ENCODE measurements at regions not wholly inside any gene's neighbourhood (a gene's known extent, or its start where the extent isn't known, plus 50 kb on each side); places are given as distances from the start of the nearest gene placed in this dataset.
"Not testable (repeated sequence)": the region's sequence is repeated elsewhere in the genome, so short reads cannot be mapped to it uniquely, and the experiment has no call there.

GRCh38 chr4:138611017-138611416 is 368.9 kb upstream of the SLC7A11 start:
- no peak for DNase-seq

- no peak for DNase-seq
These were observed 367.8 kb upstream of the SLC7A11 start for GRCh38 chr4:138609943-138610350.

GRCh38 chr4:138604556-138604955 is 362.4 kb upstream of the SLC7A11 start:
- no peak for DNase-seq

- DNase-seq = no peak
These were observed 360.5 kb upstream of the SLC7A11 start for GRCh38 chr4:138602664-138603063.

- DNase-seq = no peak
These were observed 357.8 kb upstream of the SLC7A11 start for GRCh38 chr4:138599965-138600364.

GRCh38 chr4:138598226-138598625 is 356.1 kb upstream of the SLC7A11 start:
- DNase-seq = no peak

GRCh38 chr4:138596896-138597295 is 354.7 kb upstream of the SLC7A11 start:
- no peak for DNase-seq

- DNase-seq = no peak
These were observed 353.7 kb upstream of the SLC7A11 start for GRCh38 chr4:138595731-138596460.

GRCh38 chr4:138595171-138595570 is 353.0 kb upstream of the SLC7A11 start:
- DNase-seq = no peak

- no peak for DNase-seq
These were observed 350.6 kb upstream of the SLC7A11 start for GRCh38 chr4:138592796-138593195.

- DNase-seq = no peak
These were observed 349.7 kb upstream of the SLC7A11 start for GRCh38 chr4:138591808-138592207.

GRCh38 chr4:138588501-138588900 is 346.4 kb upstream of the SLC7A11 start:
- no peak for DNase-seq

- no peak for DNase-seq
These were observed 337.0 kb upstream of the SLC7A11 start for GRCh38 chr4:138579146-138579545.

GRCh38 chr4:138577826-138578225 is 335.7 kb upstream of the SLC7A11 start:
- not testable (repeated sequence) for DNase-seq

- no peak for DNase-seq
These were observed 335.0 kb upstream of the SLC7A11 start for GRCh38 chr4:138577145-138577544.

GRCh38 chr4:138576684-138577083 is 334.5 kb upstream of the SLC7A11 start:
- DNase-seq = no peak

GRCh38 chr4:138573246-138573645 is 331.1 kb upstream of the SLC7A11 start:
- DNase-seq = no peak

- no peak for DNase-seq
These were observed 329.9 kb upstream of the SLC7A11 start for GRCh38 chr4:138572007-138572406.

GRCh38 chr4:138567696-138568095 is 325.5 kb upstream of the SLC7A11 start:
- DNase-seq = no peak

GRCh38 chr4:138565576-138565975 is 323.4 kb upstream of the SLC7A11 start:
- no peak for DNase-seq

- DNase-seq = no peak
These were observed 320.4 kb upstream of the SLC7A11 start for GRCh38 chr4:138562544-138562991.

GRCh38 chr4:138561906-138562305 is 319.8 kb upstream of the SLC7A11 start:
- DNase-seq = no peak

- DNase-seq = no peak
These were observed 319.2 kb upstream of the SLC7A11 start for GRCh38 chr4:138561276-138561880.

- DNase-seq = no peak
These were observed 318.3 kb upstream of the SLC7A11 start for GRCh38 chr4:138560448-138560847.

- no peak for DNase-seq
These were observed 316.7 kb upstream of the SLC7A11 start for GRCh38 chr4:138558886-138559285.

All from NCI-H1436 (cell line).